SK-N-SH (cell line): ENCODE measurements at regions not wholly inside any gene's neighbourhood (a gene's known extent, or its start where the extent isn't known, plus 50 kb on each side); places are given as distances from the start of the nearest gene placed in this dataset.

Experiments
- CTCF ChIA-PET: fragments of 300-600, 350-600 bp; formaldehyde crosslinking; extraction: SDS; loops from one replicate; lab custom pipeline; 2021; lab: Yijun Ruan, JAX
- POLR2A ChIA-PET: fragments of 350-600 bp; sonication (Branson Sonifier 250); formaldehyde crosslinking; extraction: SDS; loops from one replicate; lab custom pipeline; 2020; ENCODE audit warnings: antibody characterized with exemption, inconsistent platforms; lab: Yijun Ruan, JAX
- DNase-seq: peaks from one replicate; pipeline ENCODE4 v3.0.0; 2012
- H2AFZ ChIP-seq: fragments of 200-600 bp; sonication (generic); 2 replicates; pipeline ENCODE4 v1.8.1; 2016; ENCODE audit warnings: antibody characterized with exemption, mild to moderate bottlenecking, low read depth
- H3F3A ChIP-seq: fragments of 200-600 bp; sonication (generic); replicated peaks from 2 replicates; pipeline ENCODE3; 2016; ENCODE audit warnings: antibody characterized with exemption, mild to moderate bottlenecking; ENCODE audit not compliant: insufficient read depth
- H3K27ac ChIP-seq, 2 experiments: fragments of 200-500 bp in 1 of 2; fragments of 200-600 bp in 1 of 2; sonication (Bioruptor generic) in 1 of 2; sonication (generic), shearing (Covaris generic) in 1 of 2; 2 replicates each; pipeline versions ENCODE4 v1.5.1 to v1.6.1; 2014 to 2016; ENCODE audit warnings: low read depth in 2 of 2, inconsistent platforms in 1 of 2, low read length in 1 of 2, mild to moderate bottlenecking in 1 of 2, mixed read lengths in 1 of 2
- H3K27me3 ChIP-seq: fragments of 200-600 bp; sonication (generic), shearing (Covaris generic); 2 replicates; pipeline ENCODE4 v1.6.1; 2016; ENCODE audit warnings: mixed run types; ENCODE audit not compliant: insufficient read depth
- H3K36me3 ChIP-seq, 2 experiments: fragments of 200-500 bp in 1 of 2; fragments of 200-600 bp in 1 of 2; sonication (Bioruptor generic) in 1 of 2; sonication (generic) in 1 of 2; replicated peaks in 1 of 2; 2 replicates each; pipeline versions ENCODE3 to v1.5.1; 2014 to 2016; ENCODE audit warnings: low read length in 1 of 2, mild to moderate bottlenecking in 1 of 2; ENCODE audit not compliant: insufficient read depth in 2 of 2, control insufficient read depth in 1 of 2
- H3K4me1 ChIP-seq, 2 experiments: fragments of 200-500 bp in 1 of 2; fragments of 200-600 bp in 1 of 2; sonication (Bioruptor generic) in 1 of 2; sonication (generic), shearing (Covaris generic) in 1 of 2; 2 replicates each; pipeline versions ENCODE4 v1.5.1 to v1.6.1; 2014 to 2016; ENCODE audit warnings: low read depth in 1 of 2, low read length in 1 of 2, mixed run types in 1 of 2; ENCODE audit not compliant: insufficient read depth in 2 of 2, control insufficient read depth in 1 of 2
- H3K4me2 ChIP-seq: fragments of 200-600 bp; sonication (generic), shearing (Covaris generic); 2 replicates; pipeline ENCODE4 v1.6.1; 2017; ENCODE audit warnings: mixed run types
- H3K4me3 ChIP-seq, 2 experiments: fragments of 200-500 bp in 1 of 2; fragments of 200-600 bp in 1 of 2; sonication (Bioruptor generic) in 1 of 2; sonication (generic), shearing (Covaris generic) in 1 of 2; 2 replicates each; pipeline versions ENCODE4 v1.5.1 to v1.8.1; 2014 to 2016; ENCODE audit warnings: low read depth in 2 of 2, inconsistent platforms in 1 of 2, low read length in 1 of 2, mild to moderate bottlenecking in 1 of 2, mixed read lengths in 1 of 2, moderate library complexity in 1 of 2
- H3K79me2 ChIP-seq: fragments of 200-600 bp; sonication (generic); 2 replicates; pipeline ENCODE4 v1.8.1; 2017; ENCODE audit warnings: mild to moderate bottlenecking; ENCODE audit not compliant: insufficient read depth
- H3K9ac ChIP-seq: fragments of 200-600 bp; sonication (generic); 2 replicates; pipeline ENCODE4 v1.6.1; 2017; ENCODE audit warnings: mixed run types
- H3K9me2 ChIP-seq: fragments of 200-600 bp; sonication (generic); 2 replicates; pipeline ENCODE4 v1.6.1; 2017; ENCODE audit warnings: mixed run types
- H3K9me3 ChIP-seq: fragments of 200-600 bp; sonication (generic); 2 replicates; pipeline ENCODE4 v1.6.1; 2017; ENCODE audit warnings: mixed run types, mild to moderate bottlenecking, moderate library complexity
- H4K20me1 ChIP-seq: fragments of 200-600 bp; sonication (generic); 2 replicates; pipeline ENCODE4 v1.6.1; 2017; ENCODE audit warnings: mild to moderate bottlenecking, mixed run types; ENCODE audit not compliant: insufficient read depth
- CTCF ChIP-seq: fragments of 200-600 bp; sonication (generic); IDR thresholded peaks from 2 replicates; pipeline ENCODE4 v1.6.1; 2017; ENCODE audit warnings: antibody characterized with exemption, mild to moderate bottlenecking, moderate library complexity
- EP300 ChIP-seq, 2 experiments: IDR thresholded peaks; 2 replicates each; pipeline versions ENCODE4 v1.4.0 to v1.6.1; 2012; ENCODE audit warnings: borderline replicate concordance in 1 of 2, low read depth in 1 of 2, low read length in 1 of 2
- EZH2phosphoT487 ChIP-seq: fragments of 200-600 bp; sonication (generic); IDR thresholded peaks from 2 replicates; pipeline ENCODE4 v1.6.1; 2017; ENCODE audit warnings: low read depth, mixed run types, mild to moderate bottlenecking, antibody characterized with exemption, moderate library complexity, borderline replicate concordance
- FOSL2 ChIP-seq: IDR thresholded peaks from 2 replicates; pipeline ENCODE4 v1.4.0; 2012; ENCODE audit warnings: low read depth, mild to moderate bottlenecking, moderate library complexity, borderline replicate concordance
- FOXJ3 ChIP-seq: sonication (generic); formaldehyde crosslinking; IDR thresholded peaks from 2 replicates; pipeline ENCODE4 v1.5.1; 2020; ENCODE audit warnings: mild to moderate bottlenecking, missing genetic modification reagents
- FOXM1 ChIP-seq: IDR thresholded peaks from 2 replicates; pipeline ENCODE4 v1.4.0; 2012; ENCODE audit warnings: low read depth, mild to moderate bottlenecking
- JUND ChIP-seq: IDR thresholded peaks from 2 replicates; pipeline ENCODE4 v1.4.0; 2012
- MAX ChIP-seq: IDR thresholded peaks from 2 replicates; pipeline ENCODE4 v1.4.0; 2012; ENCODE audit warnings: low read depth
- NFIC ChIP-seq: IDR thresholded peaks from 2 replicates; pipeline ENCODE4 v1.4.0; 2012; ENCODE audit warnings: borderline replicate concordance
- RCOR1 ChIP-seq: fragments of 150-350 bp; IDR thresholded peaks from 2 replicates; pipeline ENCODE4 v1.6.1; 2017; ENCODE audit warnings: antibody characterized with exemption, low read length
- RFX5 ChIP-seq: IDR thresholded peaks from 2 replicates; pipeline ENCODE4 v1.6.1; 2012; ENCODE audit warnings: mild to moderate bottlenecking, improper control_type of control experiment, low read length
- SMC3 ChIP-seq: IDR thresholded peaks from 2 replicates; pipeline ENCODE4 v1.6.1; 2012; ENCODE audit warnings: low read depth, low read length, improper control_type of control experiment
- TCF12 ChIP-seq: IDR thresholded peaks from 2 replicates; pipeline ENCODE4 v1.4.0; 2012
- TEAD4 ChIP-seq: IDR thresholded peaks from 2 replicates; pipeline ENCODE4 v1.4.0; 2012; ENCODE audit warnings: mild to moderate bottlenecking, borderline replicate concordance; ENCODE audit not compliant: insufficient read depth
- USF1 ChIP-seq: IDR thresholded peaks from 2 replicates; pipeline ENCODE4 v1.4.0; 2012; ENCODE audit warnings: low read depth, borderline replicate concordance
- USF2 ChIP-seq: fragments of 150-350 bp; IDR thresholded peaks from 2 replicates; pipeline ENCODE4 v1.6.1; 2017; ENCODE audit warnings: antibody characterized with exemption, low read length, low read depth, borderline replicate concordance
- YY1 ChIP-seq: IDR thresholded peaks from 2 replicates; pipeline ENCODE4 v1.4.0; 2012; ENCODE audit warnings: low read depth, mild to moderate bottlenecking
- WGBS: methylation state at CpG from one replicate; pipeline ENCODE4 v1.1.6; 2017; ENCODE audit warnings: low lambda C conversion rate; 5-methylcytosine and 5-hydroxymethylcytosine counted together

- TF ChIP-seq TEAD4, result peak; percentile 99
- no peak for TF ChIP-seq RFX5
- TF ChIP-seq SMC3, result no peak
- TF ChIP-seq YY1, result peak; percentile 70; the same call in 1 of the 2 replicates
- no peak for TF ChIP-seq CTCF
- TF ChIP-seq USF1, result no peak; the same call in 1 of the 2 replicates
- no peak for TF ChIP-seq RCOR1
These were observed 177.2 kb upstream of the INHBA start (continued) for GRCh38 chr7:41880107-41880506.

- Histone ChIP-seq H3K27ac (peak overlapping the region; percentile 90 to 92), H3K27me3 (no peaks in the 10 kb centered on the region), H3K4me2 (peak overlapping the region; percentile 63), H3K4me1 (peaks cover 4 to 36% of the 10 kb centered on the region in 2 experiments), H3K9me3 (no peaks in the 10 kb centered on the region), H3F3A (peaks cover 34% of the 10 kb centered on the region), H4K20me1 (no peaks in the 10 kb centered on the region), H3K79me2 (no peaks in the 10 kb centered on the region), H3K4me3 (peak overlapping the region in 1 of 2 experiments; percentile 4; a peak in 1 of 4 replicates), H3K36me3 (no peaks in the 10 kb centered on the region), H3K9me2 (no peaks in the 10 kb centered on the region), H2AFZ (peak overlapping the region; percentile 43; the same call in 1 of the 2 replicates), H3K9ac (peak overlapping the region; percentile 57)
- no peak for TF ChIP-seq JUND
- POLR2A ChIA-PET, result no interaction called here
- 26% methylated on average over 5 of the region's 5 CpGs for WGBS
- DNase-seq, result no peak
- CTCF ChIA-PET, result interaction anchor here (1.2 kb wide), 1 partner anchor 61 kb away, joined by 3 read pairs; no protein-coding TSS in a partner anchor
These were observed 176.5 kb upstream of the INHBA start for GRCh38 chr7:41879403-41879802.

GRCh38 chr7:41878309-41879295, 175.7 kb upstream of the INHBA start:
- peaks cover 0 to 28% of the 10 kb centered on the region in 2 experiments for H3K4me1 ChIP-seq
- peak overlapping the region in 1 of 2 experiments; percentile 4; a peak in 1 of 4 replicates for H3K4me3 ChIP-seq
- no peaks in the 10 kb centered on the region for H3K9me3 ChIP-seq
- H2AFZ ChIP-seq, result peak overlapping the region; percentile 43; the same call in 1 of the 2 replicates
- H3F3A ChIP-seq, result peaks cover 26% of the 10 kb centered on the region
- H3K4me2 ChIP-seq, result peak overlapping the region; percentile 63
- 19% methylated on average over 7 of the region's 7 CpGs for WGBS
- no peak for DNase-seq
- no peaks in the 10 kb centered on the region for H3K79me2 ChIP-seq
- no peaks in the 10 kb centered on the region for H4K20me1 ChIP-seq
- peak overlapping the region; percentile 90 to 92 for H3K27ac ChIP-seq
- ChIA-PET CTCF (interaction anchor here (1.2 kb wide), 1 partner anchor 62 kb away, joined by 3 read pairs; no protein-coding TSS in a partner anchor), POLR2A (no interaction called here)
- H3K36me3 ChIP-seq, result no peaks in the 10 kb centered on the region
- H3K9me2 ChIP-seq, result no peaks in the 10 kb centered on the region
- no peaks in the 10 kb centered on the region for H3K27me3 ChIP-seq
- H3K9ac ChIP-seq, result peak overlapping the region; percentile 57
- no peak for TF ChIP-seq EZH2phosphoT487
- TF ChIP-seq FOSL2, result peak; percentile 59; the same call in 1 of the 2 replicates
- TF ChIP-seq MAX, result no peak
- TF ChIP-seq EP300 (IDR thresholded peaks at IDR 0.05; ENCODE audit: borderline replicate concordance in 1 of 2, low read depth in 1 of 2, low read length in 1 of 2), result peak in 1 of 2 experiments; percentile 72; a peak in 1 of 4 replicates
- TF ChIP-seq NFIC, result peak; percentile 57
- TF ChIP-seq FOXJ3, result no peak
- no peak for TF ChIP-seq TEAD4
- TF ChIP-seq FOXM1, result 0 out of 2 replicates have a peak, but pooled peaks have one; percentile 15
- no peak for TF ChIP-seq USF2
- peak; percentile 76 for TF ChIP-seq TCF12
